Right cardiac atrium (tissue), 5 donors: ENCODE measurements at regions not wholly inside any gene's neighbourhood (a gene's known extent, or its start where the extent isn't known, plus 50 kb on each side); places are given as distances from the start of the nearest gene placed in this dataset.
A peak's percentile ranks its signal among the peaks of the same experiment; 100 is the strongest.

Experiments used
- ATAC-seq, 2 donors: fragments of 200-7000 bp; cut with Tn5 transposase; one replicate each; pipeline versions ENCODE4 v1.8.0 to v1.9.1; 2020; ENCODE audit warnings: moderate library complexity in 2 of 2, mild to moderate bottlenecking in 1 of 2
- DNase-seq, 3 donors: peaks; one replicate each; pipeline ENCODE4 v3.0.0-alpha.2; 2020
- H3K27ac ChIP-seq: one replicate; pipeline ENCODE4 v1.5.1; 2013; ENCODE audit warnings: mild to moderate bottlenecking, low read length, control low read depth, moderate library complexity
- H3K27me3 ChIP-seq: one replicate; pipeline ENCODE4 v1.6.1; 2013; ENCODE audit not compliant: control insufficient read depth, insufficient read depth
- H3K4me1 ChIP-seq: one replicate; pipeline ENCODE4 v1.6.1; 2013; ENCODE audit warnings: low read length; ENCODE audit not compliant: control insufficient read depth, insufficient read depth
- H3K4me3 ChIP-seq: one replicate; pipeline ENCODE4 v1.5.1; 2013; ENCODE audit warnings: low read length, control low read depth
- H3K9me3 ChIP-seq: one replicate; pipeline ENCODE4 v1.6.1; 2013; ENCODE audit warnings: low read length; ENCODE audit not compliant: control insufficient read depth
- WGBS: extraction: QIAGEN DNeasy Blood & Tissue Kit; methylation state at CpG from one replicate; pipeline ENCODE4 v1.1.7; 2013; 5-methylcytosine and 5-hydroxymethylcytosine counted together
- intact Hi-C, 4 donors: fragments of 100-400 bp; cut with DNase I; formaldehyde crosslinking; loops; one replicate each; pipeline versions ENCODE4 v1.11.0 to v1.14.0; 2022 to 2023
- donor health status: healthy with polysubstance abuse.
- donor health status: DM: no; HTN: yes; CAD: no.
- donor health status: DM: no; HTN: no; CAD: no.
- donor health status: DM: no; HTN: yes; CAD: no; lungs with severe emphysema.
- donor health status: DM: yes; HTN: yes; CAD: no.

GRCh38 chr2:2798337-2798736 is 467.3 kb upstream of the MYT1L start:
- Histone ChIP-seq H3K9me3 (no peaks in the 10 kb centered on the region), H3K4me1 (no peaks in the 10 kb centered on the region), H3K27ac (no peak overlapping the region), H3K4me3 (no peak overlapping the region), H3K27me3 (no peaks in the 10 kb centered on the region)
- DNase-seq (no peak), ATAC-seq (no peak)
- intact Hi-C loops = no loop called here
- WGBS = 91% methylated on average over 2 of the region's 2 CpGs

DNA sequence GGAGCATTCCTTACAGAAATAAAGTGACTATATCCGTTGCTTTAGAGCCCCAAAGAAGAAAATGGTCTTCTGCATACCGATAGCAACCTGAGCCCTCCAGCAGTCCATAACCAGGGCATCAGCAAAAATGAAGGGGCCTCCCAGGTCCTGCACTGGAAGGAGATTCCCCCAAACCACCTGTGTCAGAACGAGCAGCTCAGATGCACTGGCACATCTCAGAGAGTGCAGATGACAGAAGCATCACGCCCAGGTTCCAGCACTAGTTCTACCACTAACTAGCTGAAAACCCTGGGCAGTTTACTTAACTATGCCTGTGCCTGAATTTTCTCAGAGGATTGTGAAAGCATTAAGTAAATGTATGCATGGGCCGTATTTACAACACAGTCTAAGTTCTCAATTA is 466.7 kb upstream of the MYT1L start:
- no peak overlapping the region for H3K4me3 ChIP-seq
- no peaks in the 10 kb centered on the region for H3K4me1 ChIP-seq
- ATAC-seq = no peak
- no peak for DNase-seq
- intact Hi-C loops = no loop called here
- WGBS = 80% methylated on average over 5 of the region's 5 CpGs
- no peaks in the 10 kb centered on the region for H3K9me3 ChIP-seq
- H3K27ac ChIP-seq = no peak overlapping the region
- H3K27me3 ChIP-seq = no peaks in the 10 kb centered on the region

DNA sequence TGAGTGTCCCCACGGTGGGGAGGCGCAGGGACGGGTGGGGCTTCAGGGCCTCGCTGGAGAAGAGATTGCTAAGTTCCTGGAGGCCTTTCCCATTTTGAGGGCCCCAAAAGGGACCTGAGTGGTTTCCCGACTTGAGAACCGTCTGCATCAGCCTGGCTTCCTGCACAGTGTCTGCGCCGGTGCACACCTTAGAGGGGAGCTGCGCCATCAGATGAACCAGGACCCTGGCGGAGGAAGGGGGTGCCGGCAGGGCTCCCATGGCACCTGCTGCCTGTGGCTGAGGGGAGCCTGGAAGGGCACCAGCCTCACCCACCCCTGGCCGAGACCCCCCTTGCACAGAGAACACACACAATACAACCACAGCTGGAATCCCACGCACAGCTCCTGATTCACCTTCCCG is 465.1 kb upstream of the MYT1L start:
- 85% methylated on average over 14 of the region's 14 CpGs for WGBS
- H3K27me3 ChIP-seq = no peaks in the 10 kb centered on the region
- intact Hi-C loops = no loop called here

GRCh38 chr2:2795438-2796091 is 464.5 kb upstream of the MYT1L start:
- Histone ChIP-seq H3K4me1 (no peaks in the 10 kb centered on the region), H3K9me3 (no peaks in the 10 kb centered on the region), H3K27me3 (no peaks in the 10 kb centered on the region), H3K4me3 (no peak overlapping the region), H3K27ac (no peak overlapping the region)
- intact Hi-C loops = no loop called here
- WGBS = 91% methylated on average over 29 of the region's 29 CpGs
- ATAC-seq (no peak), DNase-seq (no peak)

More for the DNA sequence above, 465.1 kb upstream of the MYT1L start:
- Histone ChIP-seq H3K4me1 (no peaks in the 10 kb centered on the region), H3K9me3 (no peaks in the 10 kb centered on the region), H3K4me3 (no peak overlapping the region), H3K27ac (no peak overlapping the region)
- DNase-seq (no peak), ATAC-seq (no peak)

- intact Hi-C loops = no loop called here
- DNase-seq (no peak), ATAC-seq (no peak)
- Histone ChIP-seq H3K4me1 (no peaks in the 10 kb centered on the region), H3K27me3 (no peaks in the 10 kb centered on the region), H3K27ac (no peak overlapping the region), H3K9me3 (no peaks in the 10 kb centered on the region), H3K4me3 (no peak overlapping the region)
- WGBS = 80% methylated on average over 11 of the region's 11 CpGs
Measured at GRCh38 chr2:2793925-2794560, 463.0 kb upstream of the MYT1L start.

GRCh38 chr2:2793514-2793913 is 462.4 kb upstream of the MYT1L start:
- no peak overlapping the region for H3K4me3 ChIP-seq
- DNase-seq = no peak
- H3K27ac ChIP-seq = no peak overlapping the region
- no peaks in the 10 kb centered on the region for H3K27me3 ChIP-seq
- no peak for ATAC-seq
- WGBS = 89% methylated on average over 17 of the region's 17 CpGs
- intact Hi-C loops = no loop called here
- H3K9me3 ChIP-seq = no peaks in the 10 kb centered on the region
- no peaks in the 10 kb centered on the region for H3K4me1 ChIP-seq

GRCh38 chr2:2791606-2792005 is 460.5 kb upstream of the MYT1L start:
- no peaks in the 10 kb centered on the region for H3K9me3 ChIP-seq
- H3K4me3 ChIP-seq = no peak overlapping the region
- H3K27me3 ChIP-seq = no peaks in the 10 kb centered on the region
- no peak overlapping the region for H3K27ac ChIP-seq
- intact Hi-C loops = no loop called here
- WGBS = 87% methylated on average over 15 of the region's 15 CpGs
- no peaks in the 10 kb centered on the region for H3K4me1 ChIP-seq
- no peak for ATAC-seq
- DNase-seq = no peak

DNA sequence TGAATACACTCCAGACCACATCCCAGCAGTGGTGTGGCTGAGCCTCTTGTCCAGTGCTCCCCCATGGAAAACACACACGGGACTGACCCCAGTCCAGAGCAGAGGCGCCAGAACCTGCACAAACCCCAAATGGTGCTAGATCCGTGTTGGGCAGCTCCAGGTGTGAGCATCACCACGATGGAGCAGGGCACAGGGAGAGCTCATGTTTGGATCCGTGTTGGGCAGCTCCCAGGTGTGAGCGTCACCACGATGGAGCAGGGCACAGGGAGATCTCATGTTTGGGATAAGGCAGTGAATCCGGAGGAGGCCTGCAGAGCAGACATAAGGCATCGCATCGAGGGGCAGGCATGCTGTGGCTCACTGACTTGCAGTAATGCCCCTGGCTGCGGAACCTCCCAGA is 460.0 kb upstream of the MYT1L start:
- no peak overlapping the region for H3K27ac ChIP-seq
- no peak for ATAC-seq
- no peaks in the 10 kb centered on the region for H3K4me1 ChIP-seq
- no peaks in the 10 kb centered on the region for H3K27me3 ChIP-seq
- H3K4me3 ChIP-seq = no peak overlapping the region
- no peaks in the 10 kb centered on the region for H3K9me3 ChIP-seq
- intact Hi-C loops = no loop called here
- WGBS = 84% methylated on average over 11 of the region's 11 CpGs
- no peak for DNase-seq

DNA sequence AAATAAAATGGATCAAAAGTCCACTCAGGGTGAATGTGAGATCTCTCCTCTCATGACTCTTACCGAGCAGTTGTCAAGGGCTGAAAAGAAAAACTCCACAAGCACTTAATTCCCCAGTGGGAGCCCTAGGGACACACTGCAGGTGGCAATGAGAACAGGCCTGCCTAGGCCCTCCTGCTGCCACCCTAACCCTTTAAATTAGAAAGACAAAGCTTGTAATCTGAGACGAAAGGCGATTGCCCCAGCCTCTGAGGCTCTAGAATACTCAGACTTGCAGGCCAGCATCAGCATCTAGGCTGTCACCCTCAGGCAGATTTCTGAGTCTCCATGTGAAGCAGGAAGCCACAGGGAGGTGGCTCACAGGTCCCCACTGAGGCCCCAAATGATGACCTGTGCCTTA is 457.0 kb upstream of the MYT1L start:
- intact Hi-C loops = no loop called here
- Histone ChIP-seq H3K4me1 (no peaks in the 10 kb centered on the region), H3K4me3 (no peak overlapping the region), H3K27me3 (no peaks in the 10 kb centered on the region), H3K27ac (no peak overlapping the region), H3K9me3 (no peaks in the 10 kb centered on the region)
- ATAC-seq (no peak), DNase-seq (no peak)
- WGBS = 49% methylated on average over 3 of the region's 3 CpGs

GRCh38 chr2:2787301-2787907 is 456.3 kb upstream of the MYT1L start:
- Histone ChIP-seq H3K27ac (no peak overlapping the region), H3K4me1 (no peaks in the 10 kb centered on the region), H3K27me3 (no peaks in the 10 kb centered on the region), H3K4me3 (no peak overlapping the region), H3K9me3 (no peaks in the 10 kb centered on the region)
- ATAC-seq = peak; percentile 52
- peak; percentile 62 to 77 (median 77) for DNase-seq
- intact Hi-C loops = no loop called here
- 43% methylated on average over 19 of the region's 19 CpGs for WGBS

DNA sequence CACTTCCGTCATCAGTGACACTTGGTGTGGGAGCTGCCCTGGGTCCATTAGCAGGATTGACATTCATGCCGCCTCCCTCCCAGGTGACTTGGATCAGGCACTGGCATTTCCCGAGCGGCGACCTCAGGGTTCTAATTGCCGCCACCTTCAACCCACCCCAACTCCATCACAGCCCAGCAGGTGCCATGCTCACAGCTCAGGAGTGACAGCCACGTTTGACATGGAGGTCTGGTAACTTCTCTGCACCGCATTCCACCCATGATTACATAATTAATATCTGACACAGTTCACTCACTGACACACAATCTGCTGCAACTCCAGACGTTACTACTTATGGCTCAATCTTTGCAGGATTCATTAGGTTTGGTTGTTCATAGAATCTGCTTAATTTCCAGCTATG is 450.9 kb upstream of the MYT1L start:
- no peaks in the 10 kb centered on the region for H3K4me1 ChIP-seq
- H3K4me3 ChIP-seq = no peak overlapping the region
- ATAC-seq (no peak), DNase-seq (no peak)
- H3K27me3 ChIP-seq = no peaks in the 10 kb centered on the region
- WGBS = 67% methylated on average over 9 of the region's 9 CpGs
- H3K27ac ChIP-seq = no peak overlapping the region
- intact Hi-C loops = no loop called here
- no peaks in the 10 kb centered on the region for H3K9me3 ChIP-seq
